ENCODE measurements at regions not wholly inside any gene's neighbourhood (a gene's known extent, or its start where the extent isn't known, plus 50 kb on each side); places are given as distances from the start of the nearest gene placed in this dataset.

DNA sequence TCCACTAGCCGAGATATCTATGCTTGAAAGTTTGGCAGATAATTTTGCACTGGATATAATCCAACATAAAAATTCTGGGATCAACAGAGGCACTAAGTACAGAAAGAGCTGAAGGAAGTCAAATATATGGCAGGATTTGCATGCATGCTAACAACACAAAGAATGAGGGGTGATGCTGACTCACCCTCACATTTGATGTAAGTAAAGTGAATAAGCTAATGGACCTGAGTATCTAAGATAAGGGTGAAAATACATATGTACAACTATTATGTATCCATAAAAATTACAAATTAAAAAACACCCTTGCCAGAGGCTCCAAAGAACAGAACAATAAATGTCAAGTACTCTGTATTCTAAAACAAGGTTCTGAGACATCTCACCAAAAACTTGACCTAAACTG is 63.8 kb upstream of the PRDX4 start:
- Histone ChIP-seq H3K23ac (ENCODE audit: low read depth, low read length) (no peak overlapping the region), H3K14ac (replicated peaks; ENCODE audit: low read depth, low read length) (no peak overlapping the region), H3K4me1 (ENCODE audit: control insufficient read depth, insufficient read depth, low read length) (no peaks in the 10 kb centered on the region), H2BK5ac (ENCODE audit: low read depth, low read length, poor library complexity, severe bottlenecking) (no peak overlapping the region), H3K18ac (ENCODE audit: low read depth, low read length) (no peak overlapping the region), H2BK120ac (ENCODE audit: low read depth, low read length) (no peak overlapping the region), H2AK5ac (ENCODE audit: low read depth, low read length) (no peak overlapping the region), H3K4me2 (ENCODE audit: low read depth, low read length) (no peak overlapping the region), H4K5ac (ENCODE audit: low read depth, low read length) (no peak overlapping the region), H3K56ac (ENCODE audit: extremely low read depth, insufficient read depth, low read length) (no peak overlapping the region), H3K9me1 (ENCODE audit: insufficient read depth, low read length) (no peaks in the 10 kb centered on the region), H4K91ac (ENCODE audit: insufficient read depth, low read depth, low read length) (no peak overlapping the region), H3K9me3 (ENCODE audit: control insufficient read depth, insufficient read depth, low read length) (no peaks in the 10 kb centered on the region), H3K4ac (ENCODE audit: low read depth, low read length) (no peak overlapping the region), H3K27me3 (ENCODE audit: control insufficient read depth, insufficient read depth, low read length) (no peaks in the 10 kb centered on the region), H2AK9ac (replicated peaks; ENCODE audit: low read depth, low read length, poor library complexity) (no peak overlapping the region), H2BK15ac (ENCODE audit: low read depth, low read length) (no peak overlapping the region), H3K36me3 (ENCODE audit: control insufficient read depth, insufficient read depth, low read length) (no peaks in the 10 kb centered on the region), H2BK20ac (ENCODE audit: low read depth, low read length) (no peak overlapping the region), H3K79me1 (ENCODE audit: low read depth in 1 of 2, low read length in 2 of 2) (no peaks in the 10 kb centered on the region), H3K27ac (ENCODE audit: insufficient read depth, low read length) (no peak overlapping the region), H3K9ac (ENCODE audit: low read depth, low read length) (no peak overlapping the region), H4K8ac (ENCODE audit: low read depth in 2 of 2, low read length in 2 of 2) (no peak overlapping the region), H4K20me1 (ENCODE audit: insufficient read depth, low read length) (no peaks in the 10 kb centered on the region), H2AFZ (replicated peaks; ENCODE audit: low read length, poor library complexity) (no peak overlapping the region), H3K4me3 (ENCODE audit: insufficient read depth, low read depth, low read length) (no peak overlapping the region)
- intact Hi-C loops (cut with micrococcal nuclease) (no loop called here), in situ Hi-C loops (cut with MboI; ENCODE audit: low sequenced_read_pairs) (no loop called here), dilution Hi-C loops (cut with HindIII; ENCODE audit: low sequenced_read_pairs, unreplicated experiment) (no loop called here)
- TF ChIP-seq RFX5 (IDR thresholded peaks at IDR 0.05; ENCODE audit: low read depth, low read length), result no peak
- TF ChIP-seq MAZ (IDR thresholded peaks at IDR 0.05; ENCODE audit: borderline replicate concordance, low read depth, low read length), result no peak
- no peak for TF ChIP-seq NFE2L2 (IDR thresholded peaks at IDR 0.05; ENCODE audit: low read depth, low read length)
- TF ChIP-seq, protein P1, sequence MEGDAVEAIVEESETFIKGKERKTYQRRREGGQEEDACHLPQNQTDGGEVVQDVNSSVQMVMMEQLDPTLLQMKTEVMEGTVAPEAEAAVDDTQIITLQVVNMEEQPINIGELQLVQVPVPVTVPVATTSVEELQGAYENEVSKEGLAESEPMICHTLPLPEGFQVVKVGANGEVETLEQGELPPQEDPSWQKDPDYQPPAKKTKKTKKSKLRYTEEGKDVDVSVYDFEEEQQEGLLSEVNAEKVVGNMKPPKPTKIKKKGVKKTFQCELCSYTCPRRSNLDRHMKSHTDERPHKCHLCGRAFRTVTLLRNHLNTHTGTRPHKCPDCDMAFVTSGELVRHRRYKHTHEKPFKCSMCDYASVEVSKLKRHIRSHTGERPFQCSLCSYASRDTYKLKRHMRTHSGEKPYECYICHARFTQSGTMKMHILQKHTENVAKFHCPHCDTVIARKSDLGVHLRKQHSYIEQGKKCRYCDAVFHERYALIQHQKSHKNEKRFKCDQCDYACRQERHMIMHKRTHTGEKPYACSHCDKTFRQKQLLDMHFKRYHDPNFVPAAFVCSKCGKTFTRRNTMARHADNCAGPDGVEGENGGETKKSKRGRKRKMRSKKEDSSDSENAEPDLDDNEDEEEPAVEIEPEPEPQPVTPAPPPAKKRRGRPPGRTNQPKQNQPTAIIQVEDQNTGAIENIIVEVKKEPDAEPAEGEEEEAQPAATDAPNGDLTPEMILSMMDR (conservative IDR thresholded peaks at IDR 0.05; ENCODE audit: low read depth, low read length), result no peak
- TF ChIP-seq, protein P2, sequence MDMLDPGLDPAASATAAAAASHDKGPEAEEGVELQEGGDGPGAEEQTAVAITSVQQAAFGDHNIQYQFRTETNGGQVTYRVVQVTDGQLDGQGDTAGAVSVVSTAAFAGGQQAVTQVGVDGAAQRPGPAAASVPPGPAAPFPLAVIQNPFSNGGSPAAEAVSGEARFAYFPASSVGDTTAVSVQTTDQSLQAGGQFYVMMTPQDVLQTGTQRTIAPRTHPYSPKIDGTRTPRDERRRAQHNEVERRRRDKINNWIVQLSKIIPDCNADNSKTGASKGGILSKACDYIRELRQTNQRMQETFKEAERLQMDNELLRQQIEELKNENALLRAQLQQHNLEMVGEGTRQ (IDR thresholded peaks at IDR 0.05; ENCODE audit: low read depth, low read length), result no peak
- no peak for TF ChIP-seq RCOR1 (IDR thresholded peaks at IDR 0.05; ENCODE audit: insufficient replicate concordance, low read length)
- TF ChIP-seq SMC3 (IDR thresholded peaks at IDR 0.05; ENCODE audit: low read depth, low read length), result no peak
- POLR2A ChIA-PET (ENCODE audit: unreplicated experiment), result no interaction called here
- no CpG with 5 or more reads among the region's 1 CpG for WGBS, 2 experiments (ENCODE audit: extremely low coverage in 2 of 2, insufficient read length in 1 of 2)
- no TSS peak for BruUV-seq (replicated peaks)
- ATAC-seq (ENCODE audit: low read depth) (no peak), DNase-seq (no peak)
- CTCF ChIA-PET, result no interaction called here
